Transverse colon (tissue), 4 donors: ENCODE measurements at regions not wholly inside any gene's neighbourhood (a gene's known extent, or its start where the extent isn't known, plus 50 kb on each side); places are given as distances from the start of the nearest gene placed in this dataset.

Experiments
- DNase-seq: peaks from one replicate; pipeline ENCODE4 v3.0.0-alpha.2; 2019
- H3K27ac ChIP-seq, 4 donors: fragments of 200-600 bp; sonication (generic); 2 replicates each; pipeline ENCODE4 v1.5.1; 2016 to 2018; ENCODE audit warnings: inconsistent platforms in 4 of 4
- H3K27me3 ChIP-seq: fragments of 200-600 bp; sonication (generic); 2 replicates; pipeline ENCODE4 v1.5.1; 2017; ENCODE audit warnings: inconsistent platforms
- H3K36me3 ChIP-seq, 4 donors: fragments of 200-600 bp; sonication (generic); 2 replicates each; pipeline ENCODE4 v1.5.1; 2017 to 2019; ENCODE audit warnings: inconsistent platforms in 4 of 4
- H3K4me1 ChIP-seq, 4 donors: fragments of 200-600 bp; sonication (generic); 2 replicates each; pipeline ENCODE4 v1.5.1; 2017 to 2020; ENCODE audit warnings: inconsistent platforms in 4 of 4
- H3K4me3 ChIP-seq, 4 donors: fragments of 200-600 bp; sonication (generic); 1 replicate in 1 of 4; 2 replicates in 3 of 4; pipeline versions ENCODE4 v1.5.1 to v1.6.1; 2017 to 2019; ENCODE audit warnings: inconsistent platforms in 4 of 4
- H3K9me3 ChIP-seq, 2 donors: fragments of 200-600 bp; sonication (generic); 2 replicates each; pipeline ENCODE4 v1.5.1; 2017 to 2019; ENCODE audit warnings: inconsistent platforms in 2 of 2
- EP300 ChIP-seq: sonication (generic); formaldehyde crosslinking; IDR thresholded peaks from one replicate; pipeline ENCODE4 v1.6.1; 2017; ENCODE audit warnings: antibody characterized with exemption, low read depth
- POLR2A ChIP-seq: fragments of 450-650 bp; IDR thresholded peaks from one replicate; pipeline ENCODE4 v1.6.1; 2016; ENCODE audit warnings: antibody characterized with exemption, mild to moderate bottlenecking, moderate library complexity
- POLR2AphosphoS5 ChIP-seq, 3 donors: sonication (generic); formaldehyde crosslinking; IDR thresholded peaks; one replicate each; pipeline ENCODE4 v1.6.1; 2016; ENCODE audit warnings: antibody characterized with exemption in 3 of 3
- WGBS, 2 donors: methylation state at CpG; one replicate each; pipeline ENCODE4 v1.1.5; 2018; ENCODE audit warnings: low coverage in 1 of 2; 5-methylcytosine and 5-hydroxymethylcytosine counted together
- in situ Hi-C, 4 donors: fragments of 200-750 bp; cut with MboI; loops; one replicate each; pipeline versions ENCODE4 v1.15.0 to v1.15.1; 2017; ENCODE audit warnings: low sequenced_read_pairs in 3 of 4, low pct_ligation_motif_present in 1 of 4, low pct_unique_long_range_greater_than_20kb in 1 of 4
- intact Hi-C: fragments of 100-400 bp; cut with DNase I; formaldehyde crosslinking; loops from one replicate; pipeline ENCODE4 v1.15.1; 2023; ENCODE audit warnings: low total_unique reads
- TF ChIP-seq, protein P1 (sequence below), 5 experiments: fragments of 200-600 bp in 3 of 5; fragments of 450-650 bp in 2 of 5; sonication (generic) in 3 of 5; IDR thresholded peaks; 1 replicate in 2 of 5; 2 replicates in 3 of 5; pipeline ENCODE4 v1.5.1; 2016 to 2017; ENCODE audit warnings: antibody characterized with exemption in 5 of 5, inconsistent platforms in 3 of 5, mild to moderate bottlenecking in 2 of 5, moderate library complexity in 1 of 5

DNA sequence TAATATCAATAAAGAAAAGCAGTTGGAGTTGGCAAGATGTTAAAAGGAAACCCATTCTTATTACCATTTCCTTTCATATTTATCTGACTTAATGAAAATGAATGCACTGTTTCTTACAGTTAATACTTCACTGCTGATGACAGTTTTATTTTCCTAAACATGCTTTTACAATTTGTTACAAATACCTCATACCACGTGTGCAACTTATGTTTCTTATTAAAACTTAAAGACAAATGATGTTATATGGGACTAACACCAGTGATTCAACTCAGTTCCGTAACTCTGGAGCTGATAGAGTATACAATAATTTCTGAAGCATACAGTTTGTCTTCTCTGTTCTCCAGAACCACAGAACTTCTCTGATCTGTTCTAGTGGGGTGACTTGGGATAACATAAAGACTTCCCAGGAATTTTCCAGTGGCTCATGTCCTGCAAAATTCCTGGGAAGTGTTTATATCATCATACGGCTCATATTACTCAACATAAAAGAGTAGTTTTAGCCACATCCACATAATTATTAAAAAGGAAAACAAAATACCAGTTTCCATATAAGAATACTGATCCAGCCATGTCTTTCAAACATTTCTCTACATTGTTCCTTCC lies 1259.0 kb upstream of the C9orf72 start:
- Histone ChIP-seq H3K27ac (no peak overlapping the region), H3K27me3 (no peaks in the 10 kb centered on the region), H3K9me3 (no peaks in the 10 kb centered on the region), H3K4me1 (no peaks in the 10 kb centered on the region), H3K4me3 (no peak overlapping the region), H3K36me3 (no peaks in the 10 kb centered on the region)
- intact Hi-C loops = no loop called here
- no peak for DNase-seq
- TF ChIP-seq, protein P1, sequence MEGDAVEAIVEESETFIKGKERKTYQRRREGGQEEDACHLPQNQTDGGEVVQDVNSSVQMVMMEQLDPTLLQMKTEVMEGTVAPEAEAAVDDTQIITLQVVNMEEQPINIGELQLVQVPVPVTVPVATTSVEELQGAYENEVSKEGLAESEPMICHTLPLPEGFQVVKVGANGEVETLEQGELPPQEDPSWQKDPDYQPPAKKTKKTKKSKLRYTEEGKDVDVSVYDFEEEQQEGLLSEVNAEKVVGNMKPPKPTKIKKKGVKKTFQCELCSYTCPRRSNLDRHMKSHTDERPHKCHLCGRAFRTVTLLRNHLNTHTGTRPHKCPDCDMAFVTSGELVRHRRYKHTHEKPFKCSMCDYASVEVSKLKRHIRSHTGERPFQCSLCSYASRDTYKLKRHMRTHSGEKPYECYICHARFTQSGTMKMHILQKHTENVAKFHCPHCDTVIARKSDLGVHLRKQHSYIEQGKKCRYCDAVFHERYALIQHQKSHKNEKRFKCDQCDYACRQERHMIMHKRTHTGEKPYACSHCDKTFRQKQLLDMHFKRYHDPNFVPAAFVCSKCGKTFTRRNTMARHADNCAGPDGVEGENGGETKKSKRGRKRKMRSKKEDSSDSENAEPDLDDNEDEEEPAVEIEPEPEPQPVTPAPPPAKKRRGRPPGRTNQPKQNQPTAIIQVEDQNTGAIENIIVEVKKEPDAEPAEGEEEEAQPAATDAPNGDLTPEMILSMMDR (IDR thresholded peaks at IDR 0.05) = no peak
- TF ChIP-seq EP300 (no peak), POLR2A (no peak), POLR2AphosphoS5 (IDR thresholded peaks at IDR 0.05) (no peak)
- 48 to 54% methylated on average over 3 of the region's 3 CpGs for WGBS, 2 donors
- in situ Hi-C loops = no loop called here

DNA sequence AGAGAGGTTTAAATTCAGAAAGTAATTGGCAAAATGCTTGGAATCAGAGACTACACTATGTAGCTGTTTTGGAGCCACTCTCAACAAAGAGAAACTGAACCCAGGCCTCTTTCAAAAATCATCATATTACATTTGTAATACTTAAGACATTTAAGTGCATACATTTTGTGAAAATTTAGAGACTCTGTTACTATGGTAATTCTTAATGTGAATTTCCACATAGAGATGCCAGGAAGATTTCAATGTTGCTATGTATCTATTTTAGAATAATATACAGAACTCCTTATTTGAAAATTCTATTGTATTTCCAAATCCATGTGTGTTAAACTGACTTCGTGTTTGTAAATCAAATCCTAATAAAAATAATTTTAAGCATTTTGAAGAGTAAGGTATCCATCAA lies 1260.9 kb upstream of the C9orf72 start:
- in situ Hi-C loops (no loop called here), intact Hi-C loops (no loop called here)
- Histone ChIP-seq H3K9me3 (no peaks in the 10 kb centered on the region), H3K27me3 (no peaks in the 10 kb centered on the region), H3K36me3 (no peaks in the 10 kb centered on the region), H3K27ac (no peak overlapping the region), H3K4me1 (no peaks in the 10 kb centered on the region), H3K4me3 (no peak overlapping the region)
- DNase-seq = no peak
- WGBS, 2 donors = 68 to 100% methylated on average over 1 of the region's 1 CpG
- TF ChIP-seq POLR2A (no peak), EP300 (no peak), POLR2AphosphoS5 (IDR thresholded peaks at IDR 0.05) (no peak)
- TF ChIP-seq, protein P1 (IDR thresholded peaks at IDR 0.05) = no peak

DNA sequence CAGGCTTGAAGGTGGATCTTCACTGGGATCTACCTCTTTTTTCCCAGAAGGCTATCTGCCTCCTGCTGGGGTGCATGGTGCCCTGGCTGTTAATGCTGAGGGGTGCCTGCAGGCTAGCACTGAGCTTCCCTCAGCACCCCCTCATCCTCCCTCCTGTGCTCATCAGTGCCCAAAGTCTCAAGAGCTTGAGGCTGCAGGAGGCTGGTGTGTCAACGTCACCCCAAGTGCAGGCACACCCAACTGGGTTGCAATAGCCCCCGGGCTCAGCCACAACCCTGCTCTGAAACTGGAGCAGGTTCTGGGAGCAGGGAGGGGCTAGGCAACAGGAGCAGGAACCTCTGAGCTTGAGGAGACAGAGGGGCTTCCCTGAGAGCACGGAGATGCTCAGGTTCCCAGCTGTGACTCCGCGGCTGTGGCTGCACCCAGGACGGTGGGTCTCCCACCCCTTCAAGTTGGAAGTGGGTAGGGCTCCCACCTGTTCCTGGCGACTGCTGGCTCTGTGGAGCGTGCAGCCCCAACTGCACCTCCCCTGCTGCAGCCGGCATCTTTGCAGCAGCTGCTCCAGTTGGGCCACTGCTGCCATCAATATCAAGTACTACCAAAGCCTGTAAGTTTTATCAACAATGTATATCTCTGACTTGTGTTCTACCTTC lies 1266.6 kb upstream of the C9orf72 start:
- Histone ChIP-seq H3K4me3 (no peak overlapping the region), H3K4me1 (no peaks in the 10 kb centered on the region), H3K27me3 (no peaks in the 10 kb centered on the region), H3K36me3 (no peaks in the 10 kb centered on the region), H3K9me3 (no peaks in the 10 kb centered on the region), H3K27ac (no peak overlapping the region)
- DNase-seq = no peak
- in situ Hi-C loops (no loop called here), intact Hi-C loops (loop anchor here (10.0 kb wide), 1 partner anchor 1085 kb away; no protein-coding TSS in a partner anchor)
- WGBS, 2 donors = 90% methylated on average over 9 of the region's 9 CpGs; no CpG with 5 or more reads in 1 of the 2 donors
- no peak for TF ChIP-seq EP300

DNA sequence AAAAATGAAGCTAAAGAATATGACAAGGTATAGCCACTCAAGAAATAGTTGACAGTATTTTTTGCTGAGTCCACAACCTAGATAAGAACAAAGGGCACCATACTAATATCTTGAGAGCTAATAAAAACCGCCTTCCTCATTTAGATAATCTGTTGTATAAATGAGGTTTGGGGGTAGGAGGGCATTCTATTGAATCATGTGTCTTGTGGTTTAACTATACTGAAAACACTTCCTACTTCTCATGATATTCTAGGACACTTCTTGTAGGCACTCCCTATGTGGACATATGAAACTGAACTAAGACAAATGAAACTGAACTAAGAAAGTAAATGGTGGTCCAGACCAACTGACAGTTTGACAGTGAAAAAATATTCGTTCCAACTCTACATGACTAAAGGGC lies 1268.5 kb upstream of the C9orf72 start:
- 67 to 88% methylated on average over 1 to 2 of the region's 2 CpGs for WGBS, 2 donors
- Histone ChIP-seq H3K27ac (no peak overlapping the region), H3K27me3 (no peaks in the 10 kb centered on the region), H3K36me3 (no peaks in the 10 kb centered on the region), H3K4me1 (no peaks in the 10 kb centered on the region), H3K4me3 (no peak overlapping the region), H3K9me3 (no peaks in the 10 kb centered on the region)
- TF ChIP-seq, protein P1 (IDR thresholded peaks at IDR 0.05) = no peak
- no peak for TF ChIP-seq POLR2AphosphoS5 (IDR thresholded peaks at IDR 0.05)
- TF ChIP-seq EP300 = no peak
- no peak for TF ChIP-seq POLR2A
- in situ Hi-C loops (no loop called here), intact Hi-C loops (loop anchor here (10.0 kb wide), 1 partner anchor 1087 kb away; no protein-coding TSS in a partner anchor)
- no peak for DNase-seq
